GM19452 (cell line): ENCODE measurements at regions not wholly inside any gene's neighbourhood (a gene's known extent, or its start where the extent isn't known, plus 50 kb on each side); places are given as distances from the start of the nearest gene placed in this dataset.
A peak's percentile ranks its signal among the peaks of the same experiment; 100 is the strongest.
"Not testable (repeated sequence)": the region's sequence is repeated elsewhere in the genome, so short reads cannot be mapped to it uniquely, and the experiment has no call there.

Experiments
- ATAC-seq: cut with Tn5 transposase; IDR thresholded peaks from one replicate; pipeline ENCODE4 v1.9.1; 2021; ENCODE audit not compliant: unreplicated experiment

- ATAC-seq, result no peak
These were observed 51.0 kb upstream of the CHCHD3 start for GRCh38 chr7:133132906-133133305.

- no peak for ATAC-seq
These were observed 52.9 kb upstream of the CHCHD3 start for GRCh38 chr7:133134810-133135209.

- no peak for ATAC-seq
These were observed 53.6 kb upstream of the CHCHD3 start for GRCh38 chr7:133135451-133135850.

- ATAC-seq, result no peak
These were observed 57.5 kb upstream of the CHCHD3 start for GRCh38 chr7:133139350-133139749.

- no peak for ATAC-seq
These were observed 57.9 kb upstream of the CHCHD3 start for GRCh38 chr7:133139801-133140200.

- ATAC-seq, result no peak
These were observed 59.2 kb upstream of the CHCHD3 start for GRCh38 chr7:133140994-133141595.

- no peak for ATAC-seq
These were observed 68.9 kb upstream of the CHCHD3 start for GRCh38 chr7:133150760-133151159.

GRCh38 chr7:133152875-133153274 is 71.0 kb upstream of the CHCHD3 start:
- no peak for ATAC-seq

GRCh38 chr7:133155146-133155545 is 73.3 kb upstream of the CHCHD3 start:
- no peak for ATAC-seq

- ATAC-seq, result no peak
These were observed 73.8 kb upstream of the CHCHD3 start for GRCh38 chr7:133155642-133156041.

GRCh38 chr7:133157045-133157444 is 75.2 kb upstream of the CHCHD3 start:
- ATAC-seq, result no peak

- no peak for ATAC-seq
These were observed 82.6 kb upstream of the CHCHD3 start for GRCh38 chr7:133164498-133164897.

GRCh38 chr7:133165001-133165400 is 83.1 kb upstream of the CHCHD3 start:
- no peak for ATAC-seq

GRCh38 chr7:133165529-133165928 is 83.6 kb upstream of the CHCHD3 start:
- no peak for ATAC-seq

GRCh38 chr7:133167300-133167699 is 85.4 kb upstream of the CHCHD3 start:
- no peak for ATAC-seq

- ATAC-seq, result not testable (repeated sequence)
These were observed 83.6 kb upstream of the EXOC4 start for GRCh38 chr7:133169167-133169822.

GRCh38 chr7:133177476-133177875 is 75.4 kb upstream of the EXOC4 start:
- ATAC-seq, result not testable (repeated sequence)

GRCh38 chr7:133180717-133181116 is 72.2 kb upstream of the EXOC4 start:
- no peak for ATAC-seq

- no peak for ATAC-seq
These were observed 69.7 kb upstream of the EXOC4 start for GRCh38 chr7:133183042-133183794.

- ATAC-seq, result no peak
These were observed 68.9 kb upstream of the EXOC4 start for GRCh38 chr7:133183969-133184368.

GRCh38 chr7:133185512-133185911 is 67.4 kb upstream of the EXOC4 start:
- ATAC-seq, result no peak

- ATAC-seq, result peak; percentile 60
These were observed 66.8 kb upstream of the EXOC4 start for GRCh38 chr7:133186060-133186459.
